SK-N-DZ (cell line): ENCODE measurements at regions not wholly inside any gene's neighbourhood (a gene's known extent, or its start where the extent isn't known, plus 50 kb on each side); places are given as distances from the start of the nearest gene placed in this dataset.
A peak's percentile ranks its signal among the peaks of the same experiment; 100 is the strongest.

Experiments
- DNase-seq: peaks from one replicate; pipeline ENCODE4 v3.0.0-alpha.2; 2015; ENCODE audit warnings: low spot score

DNA sequence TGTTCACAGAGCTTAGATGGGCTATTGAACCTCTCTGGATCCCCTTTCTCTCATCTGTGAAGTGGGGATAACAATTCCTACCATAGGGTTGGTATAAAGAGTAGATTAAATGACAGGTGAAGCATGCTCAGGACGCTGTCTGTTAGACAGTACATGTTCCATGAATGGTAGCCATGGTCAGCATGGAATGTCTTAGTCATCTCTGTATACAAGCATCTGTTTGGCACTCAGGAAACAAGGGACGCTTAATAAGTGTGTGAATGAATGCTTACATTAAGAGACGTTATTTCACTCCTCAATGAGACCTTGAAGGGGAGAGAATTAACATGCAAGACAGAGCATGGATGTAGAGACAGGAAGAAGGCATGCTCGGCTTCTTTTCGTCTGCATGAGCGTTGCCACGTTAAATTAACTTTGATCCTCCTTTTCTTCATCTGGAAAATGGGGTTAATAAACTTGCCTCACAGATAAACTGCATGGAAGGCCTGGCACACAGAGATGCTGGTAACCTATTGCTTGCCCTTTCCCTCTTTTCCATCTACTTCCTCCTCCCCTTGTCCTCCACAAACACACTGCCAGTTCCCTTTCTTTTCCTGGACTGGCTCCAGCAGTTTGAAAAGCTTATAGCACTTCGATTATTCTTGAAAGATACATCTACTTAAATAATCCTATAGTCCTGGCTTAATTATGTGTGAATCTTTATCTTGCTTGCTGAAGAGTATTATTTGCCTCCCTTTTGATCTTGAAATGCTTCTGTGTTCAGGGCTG, 267.2 kb upstream of the MTNR1B start:
- DNase-seq: no peak

DNA sequence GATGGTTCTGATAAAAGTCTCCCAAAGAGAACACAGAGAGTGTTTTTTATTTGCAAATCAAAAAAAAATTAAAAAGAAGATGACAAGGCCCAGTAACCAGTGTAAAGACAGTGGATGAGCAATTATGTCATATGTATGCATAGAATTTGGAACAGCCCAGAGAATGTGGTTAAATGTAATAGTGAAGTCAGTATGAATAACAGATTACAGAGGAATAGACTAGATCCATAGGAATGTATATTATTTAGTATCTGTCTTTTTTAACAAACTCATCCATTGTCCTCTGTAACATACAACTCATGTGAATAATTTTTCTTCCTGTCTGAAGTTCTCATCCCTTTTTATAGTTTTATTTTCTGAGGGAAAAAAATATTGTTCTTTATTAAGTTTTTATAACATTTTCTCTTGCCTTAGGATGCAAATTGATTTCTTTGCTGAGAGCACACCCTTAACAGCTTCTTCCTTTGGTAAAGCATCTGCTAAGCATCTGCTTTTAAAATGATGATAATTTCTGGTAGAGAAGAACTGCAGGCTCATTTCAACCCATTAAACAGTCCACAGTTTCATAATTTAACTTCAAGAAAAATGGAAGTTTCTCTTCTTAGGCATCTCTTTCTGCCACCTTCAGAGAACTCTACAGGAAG, 266.5 kb upstream of the MTNR1B start:
- no peak for DNase-seq

DNA sequence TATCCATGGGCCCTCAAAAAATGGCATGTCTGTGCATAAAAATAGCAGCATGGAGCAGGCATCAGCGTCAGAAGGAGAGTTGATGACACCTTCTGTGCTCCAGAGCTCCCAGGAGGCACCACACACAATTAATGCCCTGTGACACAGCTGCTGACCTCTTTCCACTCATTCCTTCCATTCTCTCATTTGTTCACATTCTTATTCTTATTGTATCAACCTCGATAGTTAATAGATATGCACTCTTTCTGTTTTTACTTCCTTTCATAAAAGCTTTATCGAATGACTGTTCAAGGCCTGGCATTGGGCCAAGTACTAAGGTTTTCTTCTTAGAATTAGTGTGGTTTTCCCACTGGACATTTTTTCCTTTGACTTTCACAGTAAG, 266.0 kb upstream of the MTNR1B start:
- no peak for DNase-seq

DNA sequence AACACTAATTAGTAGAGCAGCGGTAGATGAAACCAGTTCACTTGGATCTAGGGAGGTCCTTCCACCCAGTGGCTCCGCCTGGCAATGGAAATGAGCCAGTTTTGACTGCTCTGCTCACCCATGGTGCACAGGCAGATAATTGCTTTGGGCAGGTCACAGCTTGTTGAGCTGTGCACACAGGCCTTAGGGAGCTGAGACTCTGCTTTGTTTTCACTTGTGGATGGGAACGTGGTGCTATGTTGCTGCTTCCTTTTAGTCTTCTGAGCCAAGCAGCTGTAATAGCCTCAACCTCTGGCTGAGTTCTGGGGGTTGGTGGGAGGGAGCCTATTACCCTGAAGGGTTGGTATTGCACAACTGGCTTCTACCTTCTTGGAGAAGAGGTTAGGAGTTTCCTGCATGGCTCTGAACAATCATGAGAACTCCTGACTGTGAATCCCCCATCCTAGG, 262.3 kb upstream of the MTNR1B start:
- DNase-seq: no peak

DNA sequence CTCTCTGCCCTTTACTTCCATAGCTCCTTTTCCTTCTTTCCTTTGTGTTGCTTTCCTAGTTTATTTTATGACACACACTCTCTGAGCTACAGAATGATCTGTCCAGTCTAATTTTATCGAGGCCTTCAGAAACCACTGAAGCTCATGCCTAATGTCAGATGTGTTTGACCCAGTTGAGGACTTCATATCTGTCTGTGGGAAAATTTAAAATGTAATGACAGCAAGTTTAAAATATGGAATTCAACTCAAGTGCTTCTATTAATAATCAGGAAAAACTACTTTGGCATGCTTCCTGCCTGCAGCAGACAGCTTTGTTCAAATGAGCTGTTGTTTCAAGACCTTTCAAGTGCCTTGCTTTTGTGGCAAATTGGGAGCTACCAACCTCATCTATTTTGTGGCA, 261.8 kb upstream of the MTNR1B start:
- DNase-seq: no peak

DNA sequence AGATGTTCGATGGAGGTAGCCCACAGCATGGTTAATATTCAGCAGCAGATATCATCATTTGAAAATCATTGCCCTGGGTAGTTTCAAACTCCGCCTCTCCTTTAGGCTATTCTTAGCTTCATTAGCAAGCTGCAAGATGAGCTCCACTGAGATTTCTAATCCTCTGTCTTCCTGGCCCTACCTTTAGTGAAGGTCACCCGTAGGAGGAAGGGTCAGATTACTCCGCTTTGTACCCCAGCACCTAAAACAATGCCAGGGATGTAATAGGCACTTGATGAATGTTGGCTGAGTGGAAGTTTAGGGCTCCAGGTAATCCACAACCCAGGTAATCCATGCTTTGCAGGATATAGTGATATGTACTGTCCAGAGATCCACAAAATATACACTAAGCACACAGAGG, 260.1 kb upstream of the MTNR1B start:
- no peak for DNase-seq

DNA sequence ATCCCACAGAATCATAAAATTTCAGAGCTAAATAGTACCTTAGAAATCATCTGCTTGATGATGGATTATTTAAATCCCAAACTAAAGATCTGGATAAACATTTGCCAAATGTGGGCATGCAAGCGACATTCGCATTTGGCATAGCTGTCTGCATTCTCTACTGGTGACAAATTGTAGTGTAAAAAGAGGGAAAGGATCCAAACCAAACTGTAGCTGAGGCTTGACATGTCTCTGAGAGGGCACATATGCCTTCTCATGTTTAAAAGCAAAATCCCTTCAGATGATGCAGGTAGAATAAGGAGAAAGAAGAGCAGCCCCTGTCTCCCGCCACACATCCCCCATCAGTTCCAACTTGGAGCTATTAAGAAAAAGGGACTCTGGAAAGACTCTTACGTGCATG, 257.5 kb upstream of the MTNR1B start:
- no peak for DNase-seq

DNA sequence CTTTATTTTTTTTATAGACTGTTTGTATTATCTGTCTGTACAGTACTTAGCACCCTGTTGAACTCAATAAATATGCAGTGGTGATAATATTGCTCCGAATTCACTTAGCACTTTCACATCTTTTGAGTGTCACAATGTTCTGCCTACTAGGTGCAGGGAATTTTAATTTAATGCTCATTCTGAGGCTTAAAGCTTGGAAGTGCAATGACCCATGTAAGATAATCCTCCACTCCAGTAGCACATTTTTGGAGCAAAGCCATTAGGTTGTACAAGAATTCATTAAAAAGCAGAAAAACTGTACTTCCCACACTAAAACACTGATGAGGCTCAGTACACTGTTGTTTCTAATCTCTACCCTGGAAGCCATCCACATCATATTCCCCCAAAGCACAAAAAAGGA, 255.3 kb upstream of the MTNR1B start:
- no peak for DNase-seq

DNA sequence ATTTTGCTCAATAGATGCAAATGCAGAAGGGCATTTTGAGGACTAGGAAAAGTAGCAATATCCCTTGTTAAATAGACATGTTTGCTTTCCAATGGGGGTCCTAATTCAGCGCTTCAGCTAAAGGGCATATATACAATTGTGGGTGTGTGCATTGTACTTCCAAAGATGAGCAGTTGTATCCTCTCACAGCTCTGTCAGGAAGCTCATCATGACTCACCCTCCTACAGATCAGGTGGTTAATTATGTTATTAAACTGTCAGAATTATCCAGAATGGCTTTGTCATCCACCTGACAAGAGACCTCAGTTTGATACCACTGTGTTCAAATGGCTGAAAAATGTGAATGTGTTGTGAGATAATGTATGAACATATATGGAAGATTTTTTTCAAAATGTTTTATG, 252.2 kb upstream of the MTNR1B start:
- DNase-seq: no peak

DNA sequence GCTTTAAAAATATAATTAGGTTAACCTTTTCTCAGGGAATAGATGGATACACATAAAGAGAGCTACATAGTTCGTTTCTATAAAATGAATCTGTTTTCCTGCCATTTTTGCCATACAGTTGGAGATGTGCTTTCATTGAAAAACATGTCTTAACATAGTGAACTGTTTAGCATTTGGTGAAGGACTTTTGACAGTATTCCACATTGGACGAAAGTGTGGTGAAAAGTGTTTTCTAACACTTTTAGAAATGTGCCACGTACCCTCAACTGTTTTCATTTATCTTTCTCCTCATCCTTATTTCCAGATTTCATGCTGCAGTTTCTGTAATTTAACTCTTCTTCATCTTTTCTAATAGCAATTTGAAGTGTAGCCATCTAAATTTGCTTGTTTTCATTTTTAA, 249.1 kb upstream of the MTNR1B start:
- DNase-seq: no peak

DNA sequence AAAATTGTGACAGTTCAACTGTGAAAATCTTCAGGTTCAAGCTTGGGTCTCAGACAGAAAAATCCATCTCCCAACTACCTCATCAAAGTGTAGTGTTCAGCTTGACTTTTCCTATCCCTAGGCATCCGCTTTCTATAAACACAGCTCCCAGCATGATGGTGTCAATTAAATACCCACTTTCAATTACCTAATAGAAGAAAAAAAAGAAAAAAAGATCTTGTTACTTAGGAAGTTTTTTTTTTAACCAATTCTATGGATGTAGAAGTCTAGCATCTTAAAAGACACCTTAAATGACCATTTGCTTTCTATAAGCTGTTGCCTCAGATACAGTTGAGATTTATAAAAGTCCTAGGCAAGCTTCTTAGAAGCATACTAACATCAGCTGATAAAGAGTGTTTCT, 244.1 kb upstream of the MTNR1B start:
- no peak for DNase-seq

DNA sequence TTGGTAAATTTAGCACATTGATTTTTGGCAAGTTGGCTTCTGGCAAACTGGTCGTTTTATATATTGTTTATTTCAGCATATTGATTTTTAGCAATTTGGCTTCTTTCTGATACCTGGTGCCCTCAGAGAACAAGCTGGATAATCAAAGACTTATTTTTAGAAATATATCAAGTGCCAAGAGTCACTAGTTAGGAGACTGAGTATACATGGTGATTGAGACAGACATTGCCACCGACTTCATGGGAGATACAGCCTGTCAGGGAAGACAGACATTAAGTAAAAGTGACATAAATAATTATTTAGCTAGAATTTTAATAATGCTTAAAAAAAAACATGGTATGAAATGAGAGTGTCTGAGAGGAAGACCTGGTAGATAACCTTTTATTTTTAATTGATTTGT, 242.3 kb upstream of the MTNR1B start:
- DNase-seq: no peak

DNA sequence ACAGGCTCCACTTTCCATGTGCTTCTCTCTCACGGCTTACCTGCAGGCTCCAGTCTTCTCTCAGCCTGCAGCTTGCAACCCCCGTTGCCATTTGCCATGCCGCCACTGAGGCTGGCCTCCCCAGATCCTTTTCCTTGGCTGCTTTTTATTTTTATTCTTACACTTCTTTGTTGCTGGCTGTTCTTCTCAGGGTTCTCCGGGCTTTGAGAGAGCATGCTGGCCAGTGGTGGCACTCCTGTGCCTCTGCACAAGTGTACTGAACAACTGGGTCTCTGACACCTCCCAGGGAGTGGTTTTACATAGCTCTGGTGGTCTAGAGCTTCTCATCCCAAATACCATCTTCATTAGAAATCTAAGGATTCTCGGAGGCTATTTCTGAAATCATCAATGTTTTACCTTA, 241.7 kb upstream of the MTNR1B start:
- no peak for DNase-seq

DNA sequence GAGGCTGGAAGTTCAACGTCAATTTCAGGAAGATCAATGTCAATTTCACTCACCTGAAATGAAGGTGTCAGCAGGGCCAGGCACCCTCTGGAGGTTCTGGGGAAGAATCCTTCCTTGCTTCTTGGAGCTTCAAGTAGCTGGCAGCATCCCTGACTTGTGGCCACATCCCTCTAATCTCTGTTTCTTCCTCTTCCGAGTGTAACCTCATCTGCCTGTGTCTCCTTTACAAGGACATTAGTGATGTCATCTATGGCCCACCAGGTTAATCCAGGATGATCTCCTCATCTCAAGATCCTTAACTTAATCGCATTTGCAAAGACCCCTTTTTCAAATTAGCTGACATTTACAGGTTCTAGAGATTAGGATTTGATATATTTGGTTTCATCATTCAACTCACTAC, 240.8 kb upstream of the MTNR1B start:
- peak; percentile 80 for DNase-seq

DNA sequence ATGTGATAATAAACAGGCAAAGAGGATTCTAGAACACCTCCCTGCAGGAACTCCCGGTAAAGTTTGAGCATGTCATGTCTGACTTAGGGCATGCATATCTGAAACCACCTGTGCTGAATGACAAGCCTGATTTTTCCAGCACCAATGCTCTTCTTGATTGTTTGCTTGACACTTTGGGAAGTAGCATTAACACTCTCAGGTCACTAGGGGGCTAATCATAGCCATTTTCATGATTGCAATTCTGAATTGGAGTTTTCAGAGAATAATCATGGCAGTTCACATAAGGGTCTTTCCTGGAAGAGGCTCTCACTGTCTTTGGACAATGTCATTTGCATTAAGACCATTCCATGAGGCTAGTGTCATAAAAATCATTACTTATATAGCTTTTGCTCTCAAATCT, 234.4 kb upstream of the MTNR1B start:
- DNase-seq: no peak

DNA sequence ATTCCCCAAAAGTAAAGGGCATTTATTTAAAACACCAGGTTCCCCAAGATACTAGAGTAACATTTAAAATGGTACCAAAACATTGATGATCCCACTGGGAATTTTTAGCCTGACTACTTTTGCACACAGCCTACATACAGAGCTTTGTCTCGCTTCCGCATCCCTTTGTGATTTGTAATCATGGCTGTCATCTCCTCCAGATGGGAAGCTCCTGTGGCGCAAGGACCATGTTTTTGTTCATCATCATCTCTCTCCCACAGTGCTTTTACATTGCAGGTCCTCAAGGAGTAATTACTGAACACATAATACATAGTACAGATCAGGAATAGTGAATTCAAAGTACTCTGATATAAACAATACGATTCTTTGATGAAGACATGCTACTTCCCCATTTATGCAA, 231.2 kb upstream of the MTNR1B start:
- no peak for DNase-seq

DNA sequence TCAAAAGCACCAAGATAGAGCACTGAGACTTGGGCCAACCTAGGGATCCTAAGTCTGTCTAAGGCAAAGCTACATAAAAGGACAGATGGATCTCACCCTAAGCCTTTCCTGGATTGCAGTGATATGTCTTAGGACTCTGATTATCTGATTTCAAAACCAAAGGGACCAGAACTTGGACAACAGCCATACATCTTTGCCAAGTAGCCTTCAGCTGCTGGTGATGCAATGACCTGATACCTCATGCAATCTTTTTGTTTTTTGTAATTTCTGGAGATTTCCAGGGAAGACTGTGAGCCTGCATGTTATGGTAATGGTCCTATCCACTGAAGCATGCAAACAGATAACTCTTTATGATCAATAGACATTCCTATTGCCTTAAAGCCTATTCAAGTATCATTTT, 230.4 kb upstream of the MTNR1B start:
- DNase-seq: no peak

DNA sequence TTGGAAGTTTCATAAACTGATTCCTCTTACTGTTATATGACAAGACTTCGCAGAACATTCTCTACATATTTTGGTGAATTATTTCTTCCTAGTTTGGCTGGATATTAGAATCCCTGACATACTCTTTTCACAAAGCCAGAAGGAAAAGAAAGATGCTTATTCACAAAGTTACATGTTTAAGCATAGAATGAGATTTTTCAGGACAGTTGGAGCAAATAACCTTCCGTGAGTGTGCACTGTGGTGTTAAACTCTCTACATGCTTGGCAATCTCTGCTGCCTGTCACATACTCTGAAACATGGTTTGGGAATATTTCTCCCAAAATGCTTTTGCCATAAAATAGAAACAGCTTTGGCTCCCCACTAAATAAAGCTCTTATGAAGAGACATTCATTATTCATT, 230.0 kb upstream of the MTNR1B start:
- DNase-seq: no peak

DNA sequence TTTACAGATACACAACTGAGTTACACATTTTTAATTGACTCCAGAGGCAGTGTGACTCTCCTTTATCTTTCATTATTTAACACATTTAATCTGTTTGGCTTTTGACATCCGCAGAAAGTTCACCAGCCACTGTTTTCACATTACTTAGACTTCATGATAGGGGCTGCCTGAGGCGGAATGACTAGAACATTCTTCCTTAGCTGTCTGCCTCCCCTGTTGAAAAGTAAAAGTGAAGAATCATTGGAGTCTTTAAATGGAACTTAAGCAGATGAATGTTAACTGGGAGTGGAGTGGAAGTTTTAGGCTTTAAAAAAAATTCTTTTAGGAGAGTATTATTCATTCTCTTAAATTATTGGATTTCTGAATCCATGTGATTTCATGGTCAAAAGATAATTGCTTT, 229.2 kb upstream of the MTNR1B start:
- no peak for DNase-seq

DNA sequence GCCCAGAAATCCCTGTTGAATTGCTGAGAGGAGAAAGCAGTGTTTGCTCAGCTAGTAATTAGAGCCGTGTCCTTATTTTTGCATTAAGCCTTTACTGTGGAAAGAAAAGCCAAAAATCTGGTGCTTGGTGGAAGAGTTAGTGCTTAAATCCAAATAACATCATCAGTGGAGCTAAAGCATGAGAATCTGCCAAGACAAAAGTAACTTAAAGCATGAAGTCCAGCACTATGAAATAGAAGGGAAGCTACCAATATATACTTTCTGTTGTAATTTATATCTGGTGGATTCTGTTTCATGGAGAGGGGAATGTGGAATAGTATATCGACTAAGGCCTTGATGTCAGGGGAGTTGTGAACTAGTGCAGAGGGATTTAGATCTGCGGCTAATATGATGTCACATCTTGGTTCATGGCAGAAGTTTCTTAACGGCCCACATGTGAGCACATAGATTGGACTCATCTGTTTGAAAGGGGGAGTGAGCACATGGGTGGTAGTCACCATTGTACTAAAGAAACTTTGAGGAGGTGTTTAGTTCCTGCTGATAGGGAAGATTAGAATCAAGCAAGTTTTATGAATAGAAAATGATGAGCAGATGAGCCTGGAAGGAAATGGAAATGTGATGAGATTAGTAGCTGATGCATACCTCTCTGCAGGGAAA, 224.4 kb upstream of the MTNR1B start:
- DNase-seq: no peak

DNA sequence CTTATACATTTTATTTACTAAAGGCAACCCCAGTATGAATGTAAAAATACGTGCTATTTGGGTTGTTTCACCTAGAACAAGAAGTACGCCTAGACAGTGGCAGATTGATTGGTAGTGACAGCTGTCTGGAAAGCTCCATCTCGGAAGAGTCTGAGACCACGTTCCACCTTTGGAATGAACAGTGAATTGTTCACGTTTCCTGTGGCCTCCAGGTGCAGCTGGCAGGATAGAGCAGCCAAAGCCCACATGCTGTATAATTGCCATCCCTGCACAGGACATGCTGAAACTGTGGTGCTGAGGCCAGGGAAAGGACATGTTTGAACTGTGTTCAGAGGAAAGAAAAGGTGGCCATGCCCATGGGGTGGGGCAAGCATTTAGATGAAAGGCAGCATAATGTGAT, 218.7 kb upstream of the MTNR1B start:
- no peak for DNase-seq

DNA sequence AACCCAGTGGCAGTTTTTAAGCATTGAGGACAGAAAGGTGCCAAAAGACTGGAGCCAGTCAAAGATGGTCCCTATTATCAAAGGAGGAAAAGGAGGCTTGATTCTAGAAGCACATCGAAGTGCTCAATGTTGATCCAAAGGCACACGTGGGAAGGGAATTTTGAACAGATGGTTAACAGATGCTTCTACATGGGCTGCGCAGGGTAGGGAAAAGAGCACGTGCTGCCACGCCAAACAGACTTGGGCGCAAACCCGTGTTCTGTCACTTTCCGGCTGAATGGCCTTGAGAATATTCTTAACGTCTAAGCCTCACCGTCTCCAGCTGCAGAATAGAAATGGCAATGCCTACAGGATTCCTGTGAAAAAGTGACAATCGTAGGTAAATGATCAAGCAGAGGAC, 217.9 kb upstream of the MTNR1B start:
- DNase-seq: no peak

DNA sequence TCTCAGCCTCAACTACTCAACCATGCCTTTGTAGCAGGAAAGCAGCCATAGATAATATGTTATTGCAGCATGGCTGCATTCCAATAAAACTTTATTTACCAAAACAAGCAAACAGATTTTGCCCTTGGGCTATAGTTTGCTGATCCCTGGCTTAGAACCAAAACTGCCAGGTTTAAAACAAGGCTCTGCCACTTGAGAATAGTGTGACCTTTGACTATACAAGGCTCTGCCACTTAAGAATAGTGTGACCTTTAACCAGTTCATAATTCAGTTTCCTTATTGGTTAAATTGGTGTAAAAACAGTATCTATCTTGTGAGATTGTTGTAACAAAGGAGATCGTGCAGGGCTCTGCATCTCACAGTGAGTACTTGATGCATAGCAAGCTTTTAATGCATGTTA, 217.3 kb upstream of the MTNR1B start:
- no peak for DNase-seq
